Smooth muscle cell (in vitro differentiated cells): ENCODE measurements at regions not wholly inside any gene's neighbourhood (a gene's known extent, or its start where the extent isn't known, plus 50 kb on each side); places are given as distances from the start of the nearest gene placed in this dataset.

Experiments used
- DNase-seq: peaks from one replicate; lab custom pipeline; 2025; ENCODE audit not compliant: unreplicated experiment; lab: John Stamatoyannopoulos, UW
- H2AFZ ChIP-seq: fragments of 200-600 bp; sonication (generic); 2 replicates; pipeline ENCODE4 v1.6.0; 2016; ENCODE audit warnings: antibody characterized with exemption, low read depth, mild to moderate bottlenecking
- H3F3A ChIP-seq: fragments of 200-600 bp; sonication (generic); 2 replicates; pipeline ENCODE4 v1.6.0; 2017; ENCODE audit warnings: antibody characterized with exemption, low read depth
- H3K27ac ChIP-seq: fragments of 200-600 bp; sonication (generic); 2 replicates; pipeline ENCODE4 v1.5.1; 2016; ENCODE audit warnings: low read depth, mild to moderate bottlenecking
- H3K27me3 ChIP-seq: fragments of 200-600 bp; sonication (generic); 2 replicates; pipeline ENCODE4 v1.6.1; 2016; ENCODE audit warnings: low read depth, mild to moderate bottlenecking
- H3K36me3 ChIP-seq: fragments of 200-600 bp; sonication (generic); 2 replicates; pipeline ENCODE4 v1.5.1; 2016; ENCODE audit warnings: low read depth
- H3K4me1 ChIP-seq: fragments of 200-600 bp; sonication (generic); 2 replicates; pipeline ENCODE4 v1.5.1; 2016; ENCODE audit warnings: low read depth
- H3K4me2 ChIP-seq: fragments of 200-600 bp; sonication (generic); 2 replicates; pipeline ENCODE4 v1.6.0; 2016; ENCODE audit warnings: mild to moderate bottlenecking
- H3K4me3 ChIP-seq: fragments of 200-600 bp; sonication (generic); 2 replicates; pipeline ENCODE4 v1.5.1; 2016; ENCODE audit warnings: mild to moderate bottlenecking
- H3K79me2 ChIP-seq: fragments of 200-600 bp; sonication (generic); 2 replicates; pipeline ENCODE4 v1.6.0; 2016; ENCODE audit warnings: low read depth, mild to moderate bottlenecking
- H3K9ac ChIP-seq: fragments of 200-600 bp; sonication (generic); 2 replicates; pipeline ENCODE4 v1.6.0; 2016; ENCODE audit warnings: low read depth
- H3K9me3 ChIP-seq: fragments of 200-600 bp; sonication (generic); replicated peaks from 2 replicates; pipeline ENCODE4 v1.5.1; 2016; ENCODE audit warnings: low read depth
- H4K20me1 ChIP-seq: fragments of 200-600 bp; sonication (generic); 2 replicates; pipeline ENCODE4 v1.6.0; 2016; ENCODE audit warnings: low read depth
- WGBS: methylation state at CpG from one replicate; pipeline ENCODE4 v1.1.7; 2016; ENCODE audit warnings: low lambda C conversion rate; 5-methylcytosine and 5-hydroxymethylcytosine counted together
- TF ChIP-seq, protein P1 (sequence below): fragments of 200-600 bp; sonication (generic); IDR thresholded peaks from 2 replicates; pipeline ENCODE4 v1.5.1; 2017; ENCODE audit warnings: borderline replicate concordance, mild to moderate bottlenecking, antibody characterized with exemption; ENCODE audit not compliant: insufficient read depth, poor library complexity, severe bottlenecking

DNA sequence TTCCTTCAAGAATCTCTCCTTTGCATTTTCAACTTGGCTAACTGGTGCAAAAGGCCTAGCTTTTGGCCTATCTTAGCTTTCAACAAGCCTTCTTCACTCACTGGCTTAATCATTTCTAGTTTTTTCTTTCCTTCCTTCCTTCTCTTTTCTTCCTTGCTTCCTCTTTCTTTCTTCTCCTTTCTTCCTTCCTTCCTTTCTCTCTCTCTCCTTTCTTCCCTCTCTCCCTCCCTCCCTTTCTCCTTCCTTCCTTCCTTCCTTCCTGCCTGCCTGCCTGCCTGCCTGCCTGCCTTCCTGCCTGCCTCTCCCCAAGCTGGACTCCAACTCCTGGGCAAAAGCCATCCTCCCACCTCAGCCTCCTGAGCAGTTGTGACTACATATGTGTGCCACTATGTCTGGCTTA, 176.2 kb upstream of the APCDD1 start:
- no peaks in the 10 kb centered on the region for H3K79me2 ChIP-seq
- no peak overlapping the region for H3K4me2 ChIP-seq
- H3K4me3 ChIP-seq, result no peak overlapping the region
- H3F3A ChIP-seq, result no peaks in the 10 kb centered on the region
- H2AFZ ChIP-seq, result no peak overlapping the region
- no peaks in the 10 kb centered on the region for H3K36me3 ChIP-seq
- no peak for DNase-seq
- H3K27me3 ChIP-seq, result no peaks in the 10 kb centered on the region
- TF ChIP-seq, protein P1, sequence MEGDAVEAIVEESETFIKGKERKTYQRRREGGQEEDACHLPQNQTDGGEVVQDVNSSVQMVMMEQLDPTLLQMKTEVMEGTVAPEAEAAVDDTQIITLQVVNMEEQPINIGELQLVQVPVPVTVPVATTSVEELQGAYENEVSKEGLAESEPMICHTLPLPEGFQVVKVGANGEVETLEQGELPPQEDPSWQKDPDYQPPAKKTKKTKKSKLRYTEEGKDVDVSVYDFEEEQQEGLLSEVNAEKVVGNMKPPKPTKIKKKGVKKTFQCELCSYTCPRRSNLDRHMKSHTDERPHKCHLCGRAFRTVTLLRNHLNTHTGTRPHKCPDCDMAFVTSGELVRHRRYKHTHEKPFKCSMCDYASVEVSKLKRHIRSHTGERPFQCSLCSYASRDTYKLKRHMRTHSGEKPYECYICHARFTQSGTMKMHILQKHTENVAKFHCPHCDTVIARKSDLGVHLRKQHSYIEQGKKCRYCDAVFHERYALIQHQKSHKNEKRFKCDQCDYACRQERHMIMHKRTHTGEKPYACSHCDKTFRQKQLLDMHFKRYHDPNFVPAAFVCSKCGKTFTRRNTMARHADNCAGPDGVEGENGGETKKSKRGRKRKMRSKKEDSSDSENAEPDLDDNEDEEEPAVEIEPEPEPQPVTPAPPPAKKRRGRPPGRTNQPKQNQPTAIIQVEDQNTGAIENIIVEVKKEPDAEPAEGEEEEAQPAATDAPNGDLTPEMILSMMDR, result no peak
- H3K27ac ChIP-seq, result no peak overlapping the region
- no peaks in the 10 kb centered on the region for H3K4me1 ChIP-seq
- H4K20me1 ChIP-seq, result no peaks in the 10 kb centered on the region
- H3K9me3 ChIP-seq, result no peaks in the 10 kb centered on the region
- H3K9ac ChIP-seq, result no peak overlapping the region

GRCh38 chr18:10279471-10279870, 175.0 kb upstream of the APCDD1 start:
- Histone ChIP-seq H3K79me2 (no peaks in the 10 kb centered on the region), H3K4me1 (no peaks in the 10 kb centered on the region), H2AFZ (no peak overlapping the region), H3F3A (no peaks in the 10 kb centered on the region), H3K9ac (no peak overlapping the region), H3K27me3 (no peaks in the 10 kb centered on the region), H3K27ac (peak overlapping the region; percentile 47), H3K4me2 (peak overlapping the region; percentile 60), H3K4me3 (no peak overlapping the region), H3K9me3 (no peaks in the 10 kb centered on the region), H3K36me3 (no peaks in the 10 kb centered on the region), H4K20me1 (no peaks in the 10 kb centered on the region)
- DNase-seq, result no peak
- TF ChIP-seq, protein P1, result no peak
- WGBS, result 92% methylated on average over 4 of the region's 4 CpGs

- TF ChIP-seq, protein P1, result no peak
- no peaks in the 10 kb centered on the region for H3K9me3 ChIP-seq
- peak overlapping the region; percentile 47 for H3K27ac ChIP-seq
- no peaks in the 10 kb centered on the region for H3K27me3 ChIP-seq
- H3K4me3 ChIP-seq, result no peak overlapping the region
- H4K20me1 ChIP-seq, result no peaks in the 10 kb centered on the region
- no peak overlapping the region for H3K9ac ChIP-seq
- no peaks in the 10 kb centered on the region for H3K4me1 ChIP-seq
- H2AFZ ChIP-seq, result no peak overlapping the region
- no peak for DNase-seq
- peak overlapping the region; percentile 60 for H3K4me2 ChIP-seq
- no peaks in the 10 kb centered on the region for H3K79me2 ChIP-seq
- H3F3A ChIP-seq, result no peaks in the 10 kb centered on the region
- H3K36me3 ChIP-seq, result no peaks in the 10 kb centered on the region
- 29% methylated on average over 9 of the region's 9 CpGs for WGBS
Measured at GRCh38 chr18:10279905-10280644, 174.4 kb upstream of the APCDD1 start.
